GM12865 (cell line): ENCODE measurements at regions not wholly inside any gene's neighbourhood (a gene's known extent, or its start where the extent isn't known, plus 50 kb on each side); places are given as distances from the start of the nearest gene placed in this dataset.

Experiments
- DNase-seq: peaks from one replicate; pipeline ENCODE4 v3.0.0; 2010; ENCODE audit warnings: low read depth
- H3K4me3 ChIP-seq: 2 replicates; pipeline ENCODE4 v1.5.1; 2011; ENCODE audit warnings: mild to moderate bottlenecking, low read depth, low read length, control low read depth
- CTCF ChIP-seq: IDR thresholded peaks from 2 replicates; pipeline ENCODE4 v1.5.1; 2011; ENCODE audit warnings: low read length, control low read depth, low read depth, inconsistent platforms; ENCODE audit not compliant: insufficient read depth; ENCODE audit errors: missing control alignments

- TF ChIP-seq CTCF: no peak
- DNase-seq: no peak
- no peak overlapping the region for H3K4me3 ChIP-seq
These were observed 178.1 kb upstream of the SEMA3A start for GRCh38 chr7:84372712-84373111.

- no peak for DNase-seq
- no peak overlapping the region for H3K4me3 ChIP-seq
- no peak for TF ChIP-seq CTCF
These were observed 177.6 kb upstream of the SEMA3A start for GRCh38 chr7:84372155-84372621.

GRCh38 chr7:84370114-84370513 lies 175.5 kb upstream of the SEMA3A start:
- TF ChIP-seq CTCF: no peak
- DNase-seq: no peak
- no peak overlapping the region for H3K4me3 ChIP-seq

GRCh38 chr7:84368122-84368521 lies 173.5 kb upstream of the SEMA3A start:
- H3K4me3 ChIP-seq: no peak overlapping the region
- no peak for TF ChIP-seq CTCF
- DNase-seq: no peak

GRCh38 chr7:84364708-84365107 lies 170.1 kb upstream of the SEMA3A start:
- no peak for TF ChIP-seq CTCF
- no peak overlapping the region for H3K4me3 ChIP-seq
- DNase-seq: no peak

- no peak overlapping the region for H3K4me3 ChIP-seq
- TF ChIP-seq CTCF: no peak
- DNase-seq: no peak
These were observed 169.2 kb upstream of the SEMA3A start for GRCh38 chr7:84363741-84364140.

- TF ChIP-seq CTCF: no peak
These were observed 168.2 kb upstream of the SEMA3A start for GRCh38 chr7:84362828-84363227.

More at GRCh38 chr7:84362828-84363227, 168.2 kb upstream of the SEMA3A start:
- no peak overlapping the region for H3K4me3 ChIP-seq
- DNase-seq: no peak
